Stomach (tissue), 4 donors: ENCODE measurements at regions not wholly inside any gene's neighbourhood (a gene's known extent, or its start where the extent isn't known, plus 50 kb on each side); places are given as distances from the start of the nearest gene placed in this dataset.

Experiments used
- CTCF ChIP-seq, 7 experiments: fragments of 450-650 bp in 4 of 7; fragments of 200-600 bp in 3 of 7; sonication (generic) in 3 of 7; IDR thresholded peaks; one replicate each; pipeline ENCODE4 v1.5.1; 2016 to 2019; ENCODE audit warnings: antibody characterized with exemption in 7 of 7, control low read depth in 2 of 7, mild to moderate bottlenecking in 1 of 7
- POLR2A ChIP-seq, 4 donors: fragments of 450-650 bp; IDR thresholded peaks; one replicate each; pipeline ENCODE4 v1.6.1; 2016; ENCODE audit warnings: antibody characterized with exemption in 4 of 4, control low read depth in 2 of 4, mild to moderate bottlenecking in 1 of 4, moderate library complexity in 1 of 4

GRCh38 chrX:140057001-140057411 is 91.7 kb upstream of the CXorf66 start:
- TF ChIP-seq CTCF (IDR thresholded peaks at IDR 0.05) (peak in 5 of 7 experiments; percentile 57 to 69 (median 61)), POLR2A (IDR thresholded peaks at IDR 0.05) (no peak)
